KBM-7 (cell line): ENCODE measurements at regions not wholly inside any gene's neighbourhood (a gene's known extent, or its start where the extent isn't known, plus 50 kb on each side); places are given as distances from the start of the nearest gene placed in this dataset.

Experiments used
- DNase-seq: peaks from one replicate; pipeline ENCODE4 v3.0.0-alpha.2; 2015
- in situ Hi-C: fragments of 300-500 bp; cut with MboI; formaldehyde crosslinking; loops from 2 replicates; pipeline ENCODE4 v1.14.3; 2020; ENCODE audit warnings: low sequenced_read_pairs, low pct_unique_long_range_greater_than_20kb, mixed read lengths

DNA sequence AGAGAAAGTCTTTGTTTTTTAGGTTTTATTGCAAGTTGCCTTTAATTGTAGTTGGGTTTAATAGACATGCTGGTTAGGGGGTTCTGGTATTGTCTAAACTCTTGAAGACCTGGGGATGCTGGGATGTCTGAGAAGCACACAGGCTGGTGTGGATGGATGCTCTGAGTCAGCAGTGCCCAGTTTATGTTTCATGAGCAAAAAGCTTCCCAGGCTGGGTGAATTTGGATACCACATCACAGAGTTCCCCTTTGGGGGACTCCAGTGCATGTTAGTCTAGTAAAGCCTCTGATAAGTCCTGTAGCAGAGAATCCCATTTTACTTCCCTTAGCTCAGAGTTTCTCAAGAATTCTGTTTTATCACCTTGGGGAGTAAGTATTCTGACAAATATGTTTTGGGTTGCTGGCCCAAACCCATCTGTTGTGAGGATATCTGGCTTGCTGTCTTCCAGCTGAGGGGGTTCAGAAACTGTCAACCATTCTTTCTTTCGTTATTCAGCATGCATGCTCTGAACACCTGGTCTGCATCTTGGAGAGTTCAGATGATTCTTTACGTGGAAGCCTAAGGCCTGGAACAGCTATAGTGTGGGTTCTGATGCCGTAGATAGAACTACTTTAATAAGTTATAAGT lies 509.1 kb downstream of the VRK1 start:
- in situ Hi-C loops: no loop called here
- DNase-seq: no peak

DNA sequence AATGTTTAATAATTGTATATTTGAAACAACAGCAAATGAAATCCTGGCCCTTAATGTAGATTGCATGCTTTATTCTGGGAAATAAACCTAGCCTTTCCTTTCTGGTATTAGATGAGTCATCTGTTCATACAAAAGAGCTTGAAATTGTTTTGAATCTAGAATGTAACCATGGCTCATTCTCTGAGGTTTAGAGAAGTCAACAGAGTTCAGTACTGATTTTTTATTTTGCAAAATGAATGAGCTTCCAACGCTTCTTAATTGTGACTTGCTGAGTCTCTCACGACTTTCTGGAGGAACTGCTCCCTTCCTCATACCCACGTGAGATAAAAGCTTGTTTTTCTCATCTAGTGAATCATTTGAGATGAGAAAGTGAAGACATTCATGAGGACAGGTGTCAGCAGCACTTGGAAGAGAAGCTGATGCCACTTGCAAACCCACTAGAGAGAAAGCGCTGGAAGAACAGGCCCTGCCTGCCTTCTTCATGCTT lies 509.6 kb downstream of the VRK1 start:
- DNase-seq: no peak
- in situ Hi-C loops: no loop called here

DNA sequence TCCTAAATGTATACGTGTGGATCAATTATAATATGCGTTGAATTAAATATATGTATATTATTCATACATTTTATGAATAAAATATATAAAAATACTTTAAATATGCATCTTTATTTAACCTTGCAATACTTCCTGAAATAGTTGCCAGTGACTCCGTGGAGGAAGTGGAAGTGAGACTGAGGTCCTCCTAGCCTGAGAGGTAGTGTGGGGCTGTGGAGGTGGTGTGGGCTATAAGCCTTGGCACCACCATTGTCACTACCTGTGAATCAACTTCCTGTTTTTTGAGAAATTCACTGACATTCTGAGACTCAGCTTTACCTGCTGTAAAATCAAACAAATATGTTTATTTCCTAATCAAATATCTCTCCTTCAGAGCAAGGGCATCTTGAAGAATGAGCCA lies 514.2 kb downstream of the VRK1 start:
- no peak for DNase-seq
- in situ Hi-C loops: no loop called here

DNA sequence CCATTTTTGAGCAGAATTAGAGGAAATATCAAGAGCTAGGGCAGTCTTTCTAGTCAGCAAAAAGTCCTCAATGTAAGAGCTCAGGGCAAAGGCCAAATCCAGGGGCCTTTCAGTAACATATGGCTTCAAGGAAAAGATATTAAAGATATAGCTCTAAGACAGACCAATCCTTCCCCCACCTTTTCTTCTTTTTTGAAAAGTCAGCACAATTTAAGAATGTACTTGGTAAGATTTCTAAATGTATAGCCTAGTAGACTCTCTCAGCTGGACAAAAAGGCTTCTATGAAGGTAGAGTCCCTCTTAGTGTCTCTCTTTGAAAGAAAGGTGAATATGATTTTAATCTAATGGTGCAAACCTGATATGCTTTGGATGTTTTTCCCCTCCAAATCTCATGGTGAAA lies 515.7 kb downstream of the VRK1 start:
- no peak for DNase-seq
- in situ Hi-C loops: no loop called here

DNA sequence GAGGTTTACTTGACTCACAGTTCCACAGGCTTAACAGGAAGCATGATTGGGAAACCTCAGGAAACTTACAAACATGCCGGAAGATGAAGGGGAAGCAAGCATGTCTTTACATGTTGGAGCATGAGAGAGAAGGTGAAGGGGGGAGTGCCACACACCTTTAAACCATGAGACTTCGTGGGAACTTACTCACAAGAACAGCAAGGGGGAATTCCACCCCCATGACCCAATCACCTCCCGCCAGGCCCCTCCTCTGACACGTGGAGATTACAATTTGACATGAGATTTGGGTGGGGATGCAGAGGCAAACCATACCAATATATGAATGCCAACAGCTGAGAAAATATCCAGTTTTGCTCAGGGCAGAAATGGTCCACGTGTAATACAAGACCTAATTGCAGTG lies 518.6 kb downstream of the VRK1 start:
- in situ Hi-C loops: no loop called here
- DNase-seq: no peak

DNA sequence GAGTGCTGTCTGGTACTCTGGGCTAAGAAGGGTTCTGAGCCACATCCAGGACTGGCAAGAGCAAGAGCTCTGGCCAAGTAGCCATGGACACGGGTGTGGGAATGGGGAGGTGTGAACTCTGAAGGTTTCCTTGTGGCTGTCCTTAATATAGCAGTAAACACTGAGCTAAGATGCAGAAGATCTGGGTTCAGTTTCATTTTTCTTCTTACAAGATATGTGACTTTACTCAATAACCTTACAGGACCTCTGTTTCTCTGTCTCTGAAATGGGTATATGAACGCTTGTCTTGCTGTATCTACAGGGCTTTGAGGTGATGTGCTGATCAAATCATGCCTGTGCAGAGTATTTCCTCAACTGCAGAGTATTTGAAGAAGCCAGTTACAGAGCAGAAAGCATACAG lies 521.2 kb downstream of the VRK1 start:
- DNase-seq: no peak
- in situ Hi-C loops: no loop called here

DNA sequence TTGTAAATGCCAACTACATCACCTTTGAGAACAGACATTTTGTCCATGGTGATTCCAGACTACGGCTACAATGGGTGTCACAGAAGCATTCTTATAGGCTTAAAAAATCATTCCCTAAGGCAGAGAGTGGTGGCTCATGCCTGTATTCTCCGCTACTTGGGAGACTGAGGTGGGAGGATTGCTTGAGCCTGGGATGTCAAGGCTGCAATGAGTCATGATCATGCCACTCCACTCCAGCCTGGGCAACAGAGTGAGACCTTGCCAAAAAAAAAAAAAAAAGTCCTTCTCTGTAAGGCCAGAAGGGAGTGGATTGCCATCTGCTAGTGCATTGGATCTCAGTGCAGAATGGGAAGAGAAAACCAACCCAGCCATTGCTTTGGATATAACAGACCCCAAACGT lies 522.5 kb downstream of the VRK1 start:
- in situ Hi-C loops: no loop called here
- no peak for DNase-seq

DNA sequence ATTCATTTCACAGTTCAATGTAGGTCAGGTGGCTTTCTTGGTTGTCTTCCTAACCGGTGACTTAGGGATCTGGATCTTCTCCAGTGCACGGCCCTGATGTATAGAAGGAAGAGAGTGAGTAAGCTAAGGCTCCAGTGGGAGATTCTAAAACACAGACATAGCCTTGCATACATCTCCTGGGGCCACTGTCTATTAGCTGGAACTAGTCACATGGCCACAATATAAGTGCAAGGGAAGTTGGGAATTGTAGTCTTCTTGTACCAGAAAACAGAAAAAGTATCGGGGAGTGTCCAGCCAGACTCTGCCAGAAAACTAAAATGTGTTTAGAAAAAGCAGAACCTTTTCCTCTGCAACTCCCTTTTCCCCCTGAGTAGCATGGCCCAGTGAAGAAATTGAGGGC lies 531.6 kb downstream of the VRK1 start:
- no peak for DNase-seq

DNA sequence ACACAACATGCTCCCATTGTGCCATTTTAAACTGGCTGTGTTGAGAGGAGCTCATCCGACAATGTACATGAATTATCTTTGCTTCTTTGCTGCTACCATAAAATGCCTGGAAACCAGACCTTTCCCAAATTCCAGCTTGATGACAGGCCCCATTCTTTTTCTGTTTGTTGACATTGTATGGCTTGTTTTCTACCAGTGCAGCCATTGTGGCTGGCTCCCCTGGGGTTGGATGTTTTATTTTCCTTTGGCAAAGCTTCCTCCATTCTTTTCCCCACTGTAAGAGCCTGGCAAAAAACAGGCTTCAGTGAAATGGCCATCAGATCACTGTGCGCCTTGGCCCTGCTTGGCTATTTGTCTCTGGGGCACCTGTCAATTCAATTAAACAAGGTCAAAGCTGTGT lies 532.5 kb downstream of the VRK1 start:
- DNase-seq: no peak
- in situ Hi-C loops: no loop called here

More for the DNA sequence above, 531.6 kb downstream of the VRK1 start:
- in situ Hi-C loops: no loop called here

DNA sequence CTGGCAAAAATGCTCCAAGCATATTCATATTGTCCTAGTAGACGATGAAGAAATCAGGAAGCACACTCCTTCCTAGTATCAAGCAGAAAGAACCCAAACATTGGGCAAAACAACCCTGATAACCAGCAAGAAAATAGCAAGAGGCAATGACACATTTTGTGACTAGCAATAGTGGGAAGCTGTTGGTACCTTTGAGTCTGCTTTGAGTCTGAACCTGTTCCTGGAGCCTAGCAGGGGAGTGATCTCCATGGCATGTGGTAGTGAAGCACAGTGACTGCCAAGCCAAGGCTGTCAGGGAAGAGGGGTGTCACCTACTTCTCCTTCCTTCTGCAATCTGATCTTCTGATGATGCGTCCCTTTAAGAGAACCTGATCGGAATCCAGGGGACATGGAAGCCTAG lies 533.9 kb downstream of the VRK1 start:
- DNase-seq: no peak
- in situ Hi-C loops: no loop called here

DNA sequence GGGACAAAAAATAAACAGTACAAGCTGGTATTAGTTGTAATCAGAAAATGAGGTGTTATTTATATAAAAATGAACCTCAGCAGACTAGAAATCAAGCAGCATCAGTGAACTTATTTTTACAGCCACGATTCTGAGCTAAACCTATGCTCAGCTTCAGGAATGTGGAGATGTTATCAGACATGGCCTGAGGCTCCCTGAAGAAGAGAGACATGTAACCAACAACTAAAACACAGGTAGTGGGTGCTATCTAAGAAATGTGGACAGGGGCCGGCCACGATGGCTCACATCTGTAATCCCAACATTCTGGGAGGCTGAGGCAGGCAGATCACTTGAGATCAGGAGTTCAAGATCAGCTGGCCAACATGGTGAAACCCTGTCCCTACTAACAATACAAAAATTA lies 534.3 kb downstream of the VRK1 start:
- in situ Hi-C loops: no loop called here
- no peak for DNase-seq

DNA sequence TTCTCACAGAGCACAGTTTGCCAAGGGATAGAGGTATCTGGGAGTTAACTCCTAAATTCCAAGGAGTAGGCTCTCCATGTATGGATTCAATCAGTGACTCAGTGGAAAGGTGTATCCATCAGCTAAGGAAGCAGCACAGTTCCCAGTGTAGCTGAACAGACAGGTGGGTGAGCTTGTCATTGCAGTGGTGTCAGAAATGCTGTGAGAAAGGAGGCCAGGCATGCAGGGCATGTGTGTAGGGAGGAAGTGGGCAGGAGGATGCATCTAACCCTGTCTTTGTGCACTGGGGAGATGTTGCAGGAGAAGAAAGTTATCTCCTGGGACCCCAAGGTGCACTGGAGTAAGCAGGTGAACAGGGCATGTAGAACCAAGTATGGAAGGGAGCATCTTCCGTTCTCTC lies 539.0 kb downstream of the VRK1 start:
- in situ Hi-C loops: no loop called here
- DNase-seq: no peak

DNA sequence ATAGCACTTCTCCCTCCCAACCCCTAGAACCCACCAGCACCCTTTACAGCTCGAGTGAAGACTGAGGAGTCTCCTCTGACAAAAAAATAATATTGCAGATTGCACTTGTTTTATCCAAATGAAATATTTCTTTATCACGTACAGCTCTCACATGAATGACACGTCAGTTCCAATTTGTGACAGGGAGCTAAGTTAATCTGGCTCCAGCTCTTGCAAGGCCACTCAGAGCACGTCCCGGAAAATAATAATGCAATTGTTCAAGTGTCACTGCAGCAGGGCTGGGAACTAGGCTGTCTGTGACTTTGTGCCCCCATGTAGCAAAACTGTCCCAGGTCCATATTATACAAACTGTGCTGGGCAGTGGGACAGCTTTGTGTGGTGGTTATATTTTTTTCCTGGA lies 539.6 kb downstream of the VRK1 start:
- DNase-seq: no peak
- in situ Hi-C loops: no loop called here

DNA sequence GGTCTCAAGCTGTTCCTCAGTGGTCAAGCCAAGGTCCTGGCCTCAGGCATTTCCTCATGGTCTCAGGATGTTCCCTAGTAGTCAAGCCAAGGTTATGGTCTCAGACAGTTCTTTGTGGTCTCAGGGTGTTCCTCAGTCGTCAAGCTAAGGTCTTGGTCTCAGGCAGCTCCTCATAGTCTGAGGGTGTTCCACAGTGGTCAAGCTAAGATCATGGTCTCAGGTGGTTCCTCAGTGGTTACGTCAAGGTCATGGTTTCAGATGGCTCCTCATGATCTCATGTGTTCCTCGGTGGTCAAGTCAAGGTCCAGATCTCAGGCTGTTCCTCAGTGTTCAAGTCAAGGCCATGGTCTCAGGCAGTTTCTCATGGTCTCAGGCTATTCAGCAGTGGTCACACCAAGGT lies 540.1 kb downstream of the VRK1 start:
- in situ Hi-C loops: no loop called here
- no peak for DNase-seq

DNA sequence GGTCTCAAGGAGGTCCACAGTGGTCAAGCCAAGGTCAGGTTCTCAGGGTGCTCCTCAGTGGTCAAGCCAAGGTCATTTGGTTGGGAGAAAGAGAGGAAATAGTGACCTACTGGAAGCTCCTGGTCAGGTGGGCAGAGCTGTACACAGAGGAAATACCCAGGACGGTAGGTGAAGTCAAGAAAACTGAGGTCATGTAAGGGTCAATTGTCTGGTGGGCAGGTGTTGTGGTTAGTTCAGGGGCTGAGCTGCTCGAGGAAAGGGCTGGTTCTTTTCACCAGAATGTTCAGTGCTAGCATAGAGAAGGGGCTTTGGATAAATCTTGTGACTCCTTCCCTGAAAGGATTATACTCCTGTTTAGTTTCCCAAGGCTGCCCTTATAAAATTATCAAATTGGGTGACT lies 540.5 kb downstream of the VRK1 start:
- no peak for DNase-seq
- in situ Hi-C loops: no loop called here

DNA sequence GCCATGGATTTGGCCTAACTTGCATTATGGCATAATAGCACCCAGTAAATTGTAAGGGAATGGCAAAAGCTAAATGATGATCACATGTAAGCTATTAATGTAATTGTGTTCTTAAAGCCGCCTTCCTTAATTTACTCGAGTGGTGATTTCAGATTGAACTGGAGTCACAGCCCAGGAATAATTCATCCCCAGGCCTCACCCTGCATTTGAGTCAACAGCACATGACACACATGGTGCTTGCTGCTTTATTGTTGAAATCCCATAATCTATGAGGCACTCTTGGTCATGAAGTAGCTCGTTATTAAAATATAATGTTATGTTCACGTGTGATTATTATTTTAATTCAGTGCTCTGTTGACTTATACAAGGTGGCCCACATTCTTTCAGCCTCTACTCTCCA lies 547.5 kb downstream of the VRK1 start:
- DNase-seq: no peak
- in situ Hi-C loops: no loop called here

DNA sequence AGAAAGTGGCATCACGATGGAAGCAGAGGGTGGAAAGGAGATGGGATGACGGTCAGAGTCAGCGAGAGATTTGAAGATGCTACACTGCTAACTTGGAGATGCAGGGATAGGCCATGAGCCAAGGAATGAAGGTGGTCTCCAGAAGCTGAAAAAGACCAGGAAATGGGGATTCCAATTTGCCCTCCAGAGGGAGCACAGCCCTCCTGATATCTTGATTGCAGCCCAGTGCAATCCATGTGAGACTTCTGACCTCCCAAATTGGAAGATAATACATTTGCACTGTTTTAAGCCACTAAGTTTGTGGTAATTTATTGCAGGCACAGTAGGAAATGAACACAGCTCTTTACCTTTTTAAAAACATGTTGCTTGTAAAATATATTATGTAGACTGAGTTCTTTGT lies 549.5 kb downstream of the VRK1 start:
- DNase-seq: no peak
- in situ Hi-C loops: no loop called here

DNA sequence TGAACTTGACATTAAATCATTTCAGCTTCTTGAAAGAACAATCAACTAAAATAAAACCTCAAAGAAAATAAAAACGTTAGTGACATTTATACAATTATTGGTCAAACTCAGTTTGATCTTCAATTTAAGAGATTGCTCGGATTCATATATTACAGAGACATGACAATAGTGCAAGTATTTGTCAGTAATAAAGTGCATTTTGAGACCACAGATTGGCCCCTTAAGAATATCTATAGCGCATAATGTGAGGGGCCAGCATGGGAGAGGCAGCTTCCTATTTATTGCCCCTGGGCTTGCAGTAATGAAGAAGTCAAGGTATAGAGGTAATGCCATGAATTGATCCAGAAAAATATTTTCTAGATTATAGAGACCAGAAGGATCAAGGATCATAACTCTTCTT lies 552.3 kb downstream of the VRK1 start:
- no peak for DNase-seq
- in situ Hi-C loops: no loop called here

DNA sequence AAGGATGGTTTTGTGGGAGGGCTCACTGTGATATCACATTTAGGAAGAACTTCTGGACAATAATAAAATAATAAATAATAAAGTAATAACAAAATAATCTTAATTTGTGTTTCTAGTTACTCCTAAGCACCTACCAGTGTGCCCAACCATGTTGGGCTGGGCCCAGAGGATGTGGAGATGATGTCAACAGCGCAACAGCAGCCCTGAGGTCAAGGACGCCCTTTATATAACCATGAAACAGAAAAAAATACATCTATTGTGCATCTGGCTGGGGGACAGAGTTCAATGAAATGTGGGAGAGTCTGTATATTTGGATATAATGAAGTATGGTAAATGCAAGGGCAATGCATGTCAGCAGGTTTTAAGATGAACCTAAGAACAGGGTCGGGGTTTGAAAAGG lies 552.8 kb downstream of the VRK1 start:
- in situ Hi-C loops: no loop called here
- DNase-seq: no peak

DNA sequence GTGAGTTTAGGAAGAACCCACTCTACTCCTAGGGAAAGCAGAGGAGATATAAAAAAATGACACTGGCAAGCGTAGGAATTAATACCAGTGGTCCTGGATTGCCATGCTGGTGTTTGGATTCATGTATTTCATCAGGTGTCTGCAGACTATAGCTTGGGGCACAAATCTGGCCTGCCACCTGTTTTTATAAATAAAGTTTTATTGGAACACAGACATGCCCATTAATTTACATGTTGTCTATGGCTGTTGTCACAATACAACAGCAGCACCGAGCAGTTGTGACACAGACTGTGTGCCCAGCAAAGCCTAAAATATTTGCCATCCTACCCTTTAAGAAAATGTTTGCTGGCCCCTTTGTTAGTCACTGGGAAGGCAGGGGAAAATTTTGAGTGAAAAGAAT lies 553.2 kb downstream of the VRK1 start:
- in situ Hi-C loops: no loop called here
- DNase-seq: no peak

DNA sequence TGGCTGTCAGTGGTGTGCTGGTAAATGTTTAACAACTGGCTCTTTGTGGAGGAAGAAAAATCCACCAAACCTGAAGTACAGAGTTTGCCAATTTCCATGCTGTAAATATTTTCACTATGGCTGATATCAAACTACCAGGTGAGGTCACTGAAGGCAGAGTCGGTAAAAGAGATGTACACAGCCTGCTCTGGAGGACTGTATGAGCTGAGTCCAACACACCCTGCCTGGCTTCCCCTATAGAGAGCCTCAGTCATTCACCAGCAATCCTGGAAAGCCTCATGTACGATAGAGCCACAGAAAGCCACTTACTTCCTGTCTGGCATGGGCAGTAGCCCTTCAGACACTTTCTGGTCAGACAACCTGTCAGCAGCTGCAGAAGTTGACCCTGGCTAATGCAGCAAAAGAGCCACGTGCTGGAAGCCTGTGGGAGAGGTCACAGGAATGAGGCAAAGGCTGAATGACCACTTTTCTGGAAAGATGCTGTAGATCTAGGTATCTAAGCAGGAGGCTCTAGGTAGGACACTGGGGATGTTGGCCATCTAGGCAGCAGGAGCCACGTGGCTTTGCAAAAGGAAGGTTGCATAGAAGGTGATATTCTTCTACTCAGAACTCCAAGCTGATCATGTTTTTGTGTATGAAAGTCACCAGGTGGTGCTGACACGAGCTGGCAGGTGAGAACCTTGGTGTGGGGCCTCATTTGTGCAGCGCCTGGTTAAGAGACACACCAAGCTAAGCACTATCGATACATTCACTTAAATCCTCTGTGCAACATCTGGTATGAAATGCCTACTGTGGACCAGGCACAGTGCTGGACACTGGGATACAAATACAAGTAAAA lies 553.9 kb downstream of the VRK1 start:
- in situ Hi-C loops: no loop called here
- DNase-seq: no peak
